ENCODE measurements at regions not wholly inside any gene's neighbourhood (a gene's known extent, or its start where the extent isn't known, plus 50 kb on each side); places are given as distances from the start of the nearest gene placed in this dataset.

- Histone ChIP-seq H3K4me1 (ENCODE audit: control insufficient read depth in 1 of 2, insufficient read depth in 2 of 2, low read length in 2 of 2) (peaks cover 6 to 9% of the 10 kb centered on the region in 2 experiments), H4K20me1 (ENCODE audit: insufficient read depth) (no peaks in the 10 kb centered on the region), H3K4me2 (ENCODE audit: low read length) (no peak overlapping the region), H3K4me3 (replicated peaks in 1 of 2; ENCODE audit: low read depth in 1 of 2, low read length in 2 of 2) (no peak overlapping the region), H3K27ac (ENCODE audit: low read depth, low read length) (no peak overlapping the region), H3K9me3 (ENCODE audit: control insufficient read depth in 1 of 2, insufficient read depth in 1 of 2, low read depth in 1 of 2, low read length in 2 of 2) (peaks cover 6 to 13% of the 10 kb centered on the region in 2 experiments; a peak in 3 of 4 replicates), H3K9me2 (ENCODE audit: insufficient read depth) (no peaks in the 10 kb centered on the region), H3K36me3 (ENCODE audit: control insufficient read depth in 1 of 2, insufficient read depth in 2 of 2, low read length in 2 of 2) (no peaks in the 10 kb centered on the region), H3K79me2 (ENCODE audit: insufficient read depth, low read length) (no peaks in the 10 kb centered on the region), H3K9ac (ENCODE audit: low read length) (no peak overlapping the region), H2AFZ (ENCODE audit: low read depth, low read length, poor library complexity, severe bottlenecking) (no peak overlapping the region), H3K27me3 (ENCODE audit: insufficient read depth, low read length) (no peaks in the 10 kb centered on the region)
- TF ChIP-seq ELF1 (IDR thresholded peaks at IDR 0.05; ENCODE audit: borderline replicate concordance, low read depth) (no peak), MAX (IDR thresholded peaks at IDR 0.05) (no peak), ZFX (IDR thresholded peaks at IDR 0.05) (no peak), CTCF (IDR thresholded peaks at IDR 0.05 in 2 of 3, conservative IDR thresholded peaks at IDR 0.05 in 1 of 3; ENCODE audit: borderline replicate concordance in 1 of 3, insufficient read depth in 1 of 3, low read depth in 2 of 3, low read length in 2 of 3) (no peak), EGR1 (IDR thresholded peaks at IDR 0.05; ENCODE audit: low read depth) (no peak), POLR2A (IDR thresholded peaks at IDR 0.05; ENCODE audit: borderline replicate concordance, extremely low read depth, insufficient read depth, insufficient read length) (no peak), ATF3 (IDR thresholded peaks at IDR 0.05) (no peak), ZBTB33 (IDR thresholded peaks at IDR 0.05; ENCODE audit: extremely low read depth, insufficient replicate concordance, low read length) (no peak)
- ChIA-PET POLR2A (no interaction called here), RAD21 (ENCODE audit: low non-redundant PET in 1 of 2, low total read pairs in 2 of 2, uncharacterized antibody in 2 of 2, unreplicated experiment in 2 of 2) (no interaction called here), CTCF (no interaction called here)
- ATAC-seq (no peak), DNase-seq (ENCODE audit: low read depth, low spot score) (no peak)
- intact Hi-C loops (cut with micrococcal nuclease) = no loop called here
- BruUV-seq (replicated peaks) = no TSS peak
Observed at GRCh38 chr2:62283147-62283546, 87.2 kb downstream of the B3GNT2 start.

All from HCT116 (cell line).